Parathyroid adenoma (tissue), 2 donors: ENCODE measurements at regions not wholly inside any gene's neighbourhood (a gene's known extent, or its start where the extent isn't known, plus 50 kb on each side); places are given as distances from the start of the nearest gene placed in this dataset.

ENCODE experiments used
- H2AFZ ChIP-seq: fragments of 300-600 bp; sonication (generic); one replicate; pipeline ENCODE4 v1.7.0; 2017; ENCODE audit warnings: antibody characterized with exemption, mild to moderate bottlenecking
- H3K27ac ChIP-seq: fragments of 300-600 bp; sonication (generic); one replicate; pipeline ENCODE4 v1.7.0; 2017
- H3K27me3 ChIP-seq: fragments of 300-600 bp; sonication (generic); one replicate; pipeline ENCODE4 v1.7.0; 2017; ENCODE audit warnings: low read length; ENCODE audit not compliant: control insufficient read depth, insufficient read depth
- H3K36me3 ChIP-seq: fragments of 300-600 bp; sonication (generic); one replicate; pipeline ENCODE4 v1.7.0; 2017; ENCODE audit warnings: low read length; ENCODE audit not compliant: control insufficient read depth, insufficient read depth
- H3K4me1 ChIP-seq: fragments of 300-600 bp; sonication (generic); one replicate; pipeline ENCODE4 v1.7.0; 2017; ENCODE audit warnings: control low read depth
- H3K4me2 ChIP-seq: fragments of 300-600 bp; sonication (generic); one replicate; pipeline ENCODE4 v1.7.0; 2017; ENCODE audit warnings: low read length
- H3K4me3 ChIP-seq: fragments of 300-600 bp; sonication (generic); one replicate; pipeline ENCODE4 v1.7.0; 2017; ENCODE audit warnings: low read depth, low read length
- H3K79me2 ChIP-seq: fragments of 300-600 bp; sonication (generic); one replicate; pipeline ENCODE4 v1.7.0; 2017; ENCODE audit warnings: control low read depth
- H3K9ac ChIP-seq: fragments of 300-600 bp; sonication (generic); one replicate; pipeline ENCODE4 v1.7.0; 2017; ENCODE audit warnings: mild to moderate bottlenecking
- H3K9me3 ChIP-seq: fragments of 300-600 bp; sonication (generic); one replicate; pipeline ENCODE4 v1.7.0; 2017; ENCODE audit warnings: low read length; ENCODE audit not compliant: control insufficient read depth
- TF ChIP-seq, protein P1 (sequence below): fragments of 300-600 bp; sonication (generic); IDR thresholded peaks from one replicate; pipeline ENCODE4 v1.7.0; 2017; ENCODE audit warnings: antibody characterized with exemption, mild to moderate bottlenecking
- donor health status: primary hyperparathyroidism.

DNA sequence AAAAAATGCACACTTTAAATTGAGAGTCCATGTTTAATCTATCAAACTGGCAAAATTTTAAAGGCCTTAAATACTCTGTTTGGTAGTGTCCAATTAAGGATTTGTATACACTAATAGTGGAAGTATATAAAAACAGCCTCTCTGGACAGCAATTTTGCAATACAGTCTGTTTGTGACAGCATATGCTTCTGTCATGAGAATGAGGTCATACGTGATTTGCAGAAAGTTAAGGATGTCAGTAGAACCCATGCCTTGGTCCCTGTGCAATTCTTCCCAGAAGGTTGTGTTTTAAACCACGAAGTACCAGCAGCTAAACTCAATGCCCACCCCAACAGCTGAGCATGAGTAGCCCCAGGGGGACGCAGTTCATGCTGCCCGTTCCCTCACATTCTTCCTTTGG is 78.4 kb downstream of the AIPL1 start:
- Histone ChIP-seq H2AFZ (no peak overlapping the region), H3K4me1 (no peaks in the 10 kb centered on the region), H3K27me3 (no peaks in the 10 kb centered on the region), H3K4me3 (no peak overlapping the region), H3K27ac (no peak overlapping the region), H3K36me3 (no peaks in the 10 kb centered on the region), H3K9me3 (no peaks in the 10 kb centered on the region), H3K79me2 (no peaks in the 10 kb centered on the region), H3K4me2 (no peak overlapping the region), H3K9ac (no peak overlapping the region)
- TF ChIP-seq, protein P1, sequence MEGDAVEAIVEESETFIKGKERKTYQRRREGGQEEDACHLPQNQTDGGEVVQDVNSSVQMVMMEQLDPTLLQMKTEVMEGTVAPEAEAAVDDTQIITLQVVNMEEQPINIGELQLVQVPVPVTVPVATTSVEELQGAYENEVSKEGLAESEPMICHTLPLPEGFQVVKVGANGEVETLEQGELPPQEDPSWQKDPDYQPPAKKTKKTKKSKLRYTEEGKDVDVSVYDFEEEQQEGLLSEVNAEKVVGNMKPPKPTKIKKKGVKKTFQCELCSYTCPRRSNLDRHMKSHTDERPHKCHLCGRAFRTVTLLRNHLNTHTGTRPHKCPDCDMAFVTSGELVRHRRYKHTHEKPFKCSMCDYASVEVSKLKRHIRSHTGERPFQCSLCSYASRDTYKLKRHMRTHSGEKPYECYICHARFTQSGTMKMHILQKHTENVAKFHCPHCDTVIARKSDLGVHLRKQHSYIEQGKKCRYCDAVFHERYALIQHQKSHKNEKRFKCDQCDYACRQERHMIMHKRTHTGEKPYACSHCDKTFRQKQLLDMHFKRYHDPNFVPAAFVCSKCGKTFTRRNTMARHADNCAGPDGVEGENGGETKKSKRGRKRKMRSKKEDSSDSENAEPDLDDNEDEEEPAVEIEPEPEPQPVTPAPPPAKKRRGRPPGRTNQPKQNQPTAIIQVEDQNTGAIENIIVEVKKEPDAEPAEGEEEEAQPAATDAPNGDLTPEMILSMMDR, result no peak

DNA sequence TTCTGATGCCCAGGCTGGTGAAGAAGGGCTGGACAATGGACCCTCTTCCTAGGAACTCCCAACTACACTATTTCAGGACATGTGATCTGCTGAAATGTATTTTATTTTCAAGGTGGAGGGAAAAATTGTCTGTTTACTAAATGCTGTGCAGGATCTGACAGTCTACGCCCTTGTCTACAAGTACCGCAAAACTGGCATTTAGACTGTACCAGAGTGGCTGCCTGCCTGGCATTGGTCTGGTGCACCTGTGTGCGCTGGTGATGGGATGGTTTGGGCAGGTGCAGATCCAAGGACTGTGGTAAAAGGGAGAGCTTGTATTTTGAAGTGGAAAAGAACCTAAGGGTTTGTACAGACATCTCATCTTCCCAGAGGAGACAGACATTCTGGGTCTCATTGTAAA is 79.7 kb downstream of the AIPL1 start:
- TF ChIP-seq, protein P1, result no peak
- no peak overlapping the region for H3K4me3 ChIP-seq
- H3K36me3 ChIP-seq, result no peaks in the 10 kb centered on the region
- no peaks in the 10 kb centered on the region for H3K4me1 ChIP-seq
- H3K4me2 ChIP-seq, result no peak overlapping the region
- H3K27ac ChIP-seq, result no peak overlapping the region
- H2AFZ ChIP-seq, result no peak overlapping the region
- H3K9ac ChIP-seq, result no peak overlapping the region
- no peaks in the 10 kb centered on the region for H3K79me2 ChIP-seq
- no peaks in the 10 kb centered on the region for H3K9me3 ChIP-seq
- H3K27me3 ChIP-seq, result no peaks in the 10 kb centered on the region

DNA sequence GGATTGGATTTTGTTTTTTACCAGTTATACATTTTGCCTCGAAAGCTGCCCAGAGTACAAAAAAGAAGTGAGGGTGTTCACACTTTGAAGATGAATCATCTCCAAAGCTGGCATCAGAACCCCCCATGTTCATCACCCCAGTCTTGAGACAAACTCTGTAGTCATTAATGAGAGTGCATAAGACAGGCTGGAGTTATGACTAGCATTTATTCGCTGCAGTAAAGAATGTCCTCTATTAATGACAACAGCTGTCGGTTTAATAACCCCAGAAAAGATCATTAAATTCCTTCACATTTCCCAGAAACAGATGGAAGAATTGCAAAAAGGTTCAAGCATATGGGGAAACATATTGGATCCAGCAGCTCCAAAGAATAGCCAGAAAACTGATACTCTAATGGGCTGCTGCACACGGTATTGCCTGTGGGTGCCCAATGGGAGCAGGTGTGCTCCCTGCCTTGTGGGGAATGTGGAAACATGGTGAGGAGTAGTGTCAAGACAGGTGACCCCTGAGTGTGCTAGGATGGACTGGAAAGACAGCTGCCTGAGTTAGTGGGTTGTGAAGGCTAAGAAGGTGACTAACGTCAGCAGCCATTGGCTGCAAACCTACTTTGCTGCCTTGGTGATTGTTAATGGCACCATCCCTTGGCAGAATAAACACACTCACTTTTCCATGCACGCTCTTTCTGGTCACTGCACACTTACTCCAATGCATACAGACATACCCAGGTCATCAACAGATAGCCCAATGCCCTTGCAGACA is 81.9 kb downstream of the AIPL1 start:
- H3K9me3 ChIP-seq, result no peaks in the 10 kb centered on the region
- H3K27me3 ChIP-seq, result no peaks in the 10 kb centered on the region

DNA sequence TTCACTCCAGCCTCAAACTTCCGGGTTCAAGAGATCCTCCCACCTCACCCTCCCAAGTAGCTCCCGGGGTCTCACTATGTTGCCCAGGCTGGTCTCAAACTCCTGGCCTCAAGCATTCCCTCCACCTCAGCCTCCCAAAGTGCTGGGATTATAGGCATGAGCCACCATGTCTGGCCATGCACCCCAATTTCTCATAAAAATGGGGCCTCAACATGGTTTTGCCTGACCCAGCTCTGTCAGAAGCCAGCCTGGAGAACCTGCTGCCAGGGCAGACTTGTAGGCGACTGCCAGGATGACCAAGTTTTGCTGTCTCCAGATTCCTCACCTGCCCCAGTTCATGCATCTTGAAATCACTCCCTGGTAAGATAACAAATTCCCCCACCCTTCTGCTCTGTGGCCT is 82.9 kb downstream of the AIPL1 start:
- Histone ChIP-seq H2AFZ (no peak overlapping the region), H3K27me3 (no peaks in the 10 kb centered on the region), H3K79me2 (no peaks in the 10 kb centered on the region), H3K36me3 (no peaks in the 10 kb centered on the region), H3K9me3 (no peaks in the 10 kb centered on the region), H3K4me1 (no peaks in the 10 kb centered on the region), H3K9ac (no peak overlapping the region), H3K4me3 (no peak overlapping the region), H3K27ac (no peak overlapping the region), H3K4me2 (no peak overlapping the region)
- TF ChIP-seq, protein P1, result no peak

More for the DNA sequence above, 81.9 kb downstream of the AIPL1 start:
- Histone ChIP-seq H2AFZ (no peak overlapping the region), H3K9ac (no peak overlapping the region), H3K4me2 (no peak overlapping the region), H3K27ac (no peak overlapping the region), H3K79me2 (no peaks in the 10 kb centered on the region), H3K4me1 (no peaks in the 10 kb centered on the region), H3K4me3 (no peak overlapping the region), H3K36me3 (no peaks in the 10 kb centered on the region)
- TF ChIP-seq, protein P1, result no peak

DNA sequence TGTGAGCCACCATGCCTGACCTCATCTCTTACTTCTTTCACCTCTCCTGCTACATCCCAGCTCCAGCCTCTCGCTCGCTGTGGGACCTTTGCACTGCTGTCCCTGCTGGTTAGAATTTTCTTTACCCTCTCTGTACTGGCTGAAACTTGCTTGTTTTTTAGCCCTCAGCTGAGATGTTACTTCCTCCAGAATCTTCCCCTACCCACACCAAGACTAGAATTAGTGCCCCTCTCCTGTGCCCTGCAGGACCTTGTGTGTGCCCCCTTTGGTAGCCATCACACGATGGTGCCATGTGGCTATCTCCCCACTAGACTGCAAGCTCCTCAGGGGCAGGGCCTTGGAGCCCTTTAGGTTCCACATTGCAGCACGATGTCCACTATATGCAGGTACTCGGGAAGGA is 84.1 kb downstream of the AIPL1 start:
- H3K9me3 ChIP-seq, result no peaks in the 10 kb centered on the region
- no peak overlapping the region for H2AFZ ChIP-seq
- no peaks in the 10 kb centered on the region for H3K27me3 ChIP-seq
- no peak overlapping the region for H3K4me2 ChIP-seq
- TF ChIP-seq, protein P1, result no peak
- H3K4me3 ChIP-seq, result no peak overlapping the region
- H3K27ac ChIP-seq, result no peak overlapping the region
- no peak overlapping the region for H3K9ac ChIP-seq
- H3K36me3 ChIP-seq, result no peaks in the 10 kb centered on the region
- no peaks in the 10 kb centered on the region for H3K79me2 ChIP-seq
- H3K4me1 ChIP-seq, result no peaks in the 10 kb centered on the region
